MM.1S (cell line): ENCODE measurements at regions not wholly inside any gene's neighbourhood (a gene's known extent, or its start where the extent isn't known, plus 50 kb on each side); places are given as distances from the start of the nearest gene placed in this dataset.
"Not testable (repeated sequence)": the region's sequence is repeated elsewhere in the genome, so short reads cannot be mapped to it uniquely, and the experiment has no call there.

Experiments
- DNase-seq: peaks from one replicate; pipeline ENCODE4 v3.0.0-alpha.2; 2015
- H2AFZ ChIP-seq: fragments of 300-600 bp; sonication (generic); 2 replicates; pipeline ENCODE4 v1.6.0; 2016; ENCODE audit warnings: antibody characterized with exemption, low read length
- H3F3A ChIP-seq: fragments of 300-600 bp; sonication (generic); 2 replicates; pipeline ENCODE4 v1.6.1; 2016; ENCODE audit warnings: mild to moderate bottlenecking, antibody characterized with exemption, low read length, moderate library complexity, mixed read lengths; ENCODE audit not compliant: insufficient read depth
- H3K27ac ChIP-seq: fragments of 300-600 bp; sonication (generic); 2 replicates; pipeline ENCODE4 v1.5.1; 2016; ENCODE audit warnings: mild to moderate bottlenecking, low read length
- H3K27me3 ChIP-seq: fragments of 300-600 bp; sonication (generic); replicated peaks from 2 replicates; pipeline ENCODE4 v1.6.0; 2016; ENCODE audit warnings: low read length; ENCODE audit not compliant: insufficient read depth
- H3K36me3 ChIP-seq: fragments of 300-600 bp; sonication (generic); replicated peaks from 2 replicates; pipeline ENCODE4 v1.6.1; 2016; ENCODE audit warnings: mild to moderate bottlenecking, low read length, mixed read lengths; ENCODE audit not compliant: insufficient read depth
- H3K4me1 ChIP-seq: fragments of 300-600 bp; sonication (generic); 2 replicates; pipeline ENCODE4 v1.6.1; 2016; ENCODE audit warnings: low read length, mixed read lengths
- H3K4me2 ChIP-seq: fragments of 300-600 bp; sonication (generic); 2 replicates; pipeline ENCODE4 v1.6.0; 2016; ENCODE audit warnings: low read depth, low read length
- H3K4me3 ChIP-seq: fragments of 300-600 bp; sonication (generic); 2 replicates; pipeline ENCODE4 v1.5.1; 2016; ENCODE audit warnings: low read length, mixed read lengths
- H3K79me2 ChIP-seq: fragments of 300-600 bp; sonication (generic); 2 replicates; pipeline ENCODE4 v1.6.1; 2016; ENCODE audit warnings: mixed run types, low read length, mixed read lengths
- H3K9ac ChIP-seq: fragments of 300-600 bp; sonication (generic); 2 replicates; pipeline ENCODE4 v1.6.1; 2016; ENCODE audit warnings: low read length, mixed read lengths
- H3K9me2 ChIP-seq: fragments of 300-600 bp; sonication (generic); replicated peaks from 2 replicates; pipeline ENCODE4 v1.6.1; 2016; ENCODE audit warnings: mild to moderate bottlenecking, low read length, mixed read lengths; ENCODE audit not compliant: insufficient read depth
- H3K9me3 ChIP-seq: fragments of 300-600 bp; sonication (generic); replicated peaks from 2 replicates; pipeline ENCODE4 v1.6.1; 2016; ENCODE audit warnings: mild to moderate bottlenecking, low read length, mixed read lengths; ENCODE audit not compliant: insufficient read depth
- H4K20me1 ChIP-seq: fragments of 300-600 bp; sonication (generic); 2 replicates; pipeline ENCODE4 v1.6.1; 2016; ENCODE audit warnings: mild to moderate bottlenecking, low read length, moderate library complexity, mixed read lengths; ENCODE audit not compliant: insufficient read depth
- CTCF ChIP-seq: fragments of 300-600 bp; sonication (generic); IDR thresholded peaks from 2 replicates; pipeline ENCODE4 v1.5.1; 2016; ENCODE audit warnings: antibody characterized with exemption, low read length, mixed read lengths
- EZH2 ChIP-seq: fragments of 300-600 bp; sonication (generic); optimal IDR thresholded peaks from 2 replicates; pipeline ENCODE3; 2017; ENCODE audit warnings: low read depth, mild to moderate bottlenecking, antibody characterized with exemption, low read length, mixed read lengths
- EZH2phosphoT487 ChIP-seq: fragments of 300-600 bp; sonication (generic); IDR thresholded peaks from 2 replicates; pipeline ENCODE4 v1.6.1; 2018; ENCODE audit warnings: antibody characterized with exemption, low read length

DNA sequence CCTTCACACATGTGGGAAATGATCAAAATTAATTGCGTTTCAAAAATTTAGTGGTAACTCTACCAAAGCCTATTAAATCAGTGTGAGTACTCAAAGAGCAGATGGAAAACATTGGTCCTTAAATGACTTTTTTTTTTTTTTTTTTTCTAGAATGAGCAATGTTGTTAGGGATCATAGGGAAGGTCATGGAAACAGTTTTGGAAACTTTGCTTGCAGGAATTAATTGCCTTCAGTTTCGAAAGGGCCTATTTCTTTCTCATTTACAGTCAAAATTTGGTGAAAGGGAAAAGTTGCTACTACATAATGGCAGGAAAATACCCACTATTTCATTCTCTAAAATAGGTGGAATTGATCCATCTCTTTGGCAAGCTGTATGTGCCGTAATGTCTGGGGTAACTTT, 160.9 kb downstream of the RTL9 start:
- no peaks in the 10 kb centered on the region for H3K27me3 ChIP-seq
- no peak overlapping the region for H2AFZ ChIP-seq
- no peak for TF ChIP-seq EZH2phosphoT487
- no peak for TF ChIP-seq EZH2
- no peak for TF ChIP-seq CTCF
- H3K4me2 ChIP-seq: no peak overlapping the region
- no peak overlapping the region for H3K9ac ChIP-seq
- no peaks in the 10 kb centered on the region for H3K79me2 ChIP-seq
- H3F3A ChIP-seq: no peaks in the 10 kb centered on the region
- no peak for DNase-seq
- H3K4me3 ChIP-seq: no peak overlapping the region
- H3K9me2 ChIP-seq: no peaks in the 10 kb centered on the region
- H4K20me1 ChIP-seq: no peaks in the 10 kb centered on the region
- no peaks in the 10 kb centered on the region for H3K36me3 ChIP-seq
- peaks cover 8% of the 10 kb centered on the region; the same call in 1 of the 2 replicates for H3K4me1 ChIP-seq
- H3K27ac ChIP-seq: no peak overlapping the region
- no peaks in the 10 kb centered on the region for H3K9me3 ChIP-seq

DNA sequence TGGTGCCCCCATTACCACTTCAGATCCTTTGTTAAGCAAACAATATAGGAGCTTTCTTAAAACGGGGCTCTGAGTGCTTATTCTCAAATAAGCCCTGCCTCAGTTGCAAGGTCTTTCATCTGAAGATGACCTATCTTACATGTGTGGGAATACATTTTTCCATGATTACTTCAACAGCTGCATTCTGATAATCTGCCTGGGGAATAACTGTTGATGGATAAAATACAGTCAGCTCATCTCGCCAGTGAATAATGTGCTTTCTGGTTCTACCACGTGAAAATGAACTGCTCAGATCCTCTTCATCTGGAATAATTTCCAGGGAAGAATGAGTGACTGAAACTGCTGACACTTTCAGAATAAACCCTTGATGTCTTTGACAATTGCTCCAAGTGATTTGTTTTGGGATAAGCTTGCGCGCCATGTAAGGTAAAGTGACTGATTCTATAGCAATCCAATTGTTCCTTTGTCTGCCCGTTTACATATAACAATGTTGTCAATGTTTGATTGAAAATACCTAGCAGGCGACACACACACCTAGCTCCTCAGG, 161.3 kb downstream of the RTL9 start:
- TF ChIP-seq EZH2phosphoT487 (no peak), EZH2 (no peak), CTCF (no peak)
- no peak overlapping the region for H3K4me3 ChIP-seq

GRCh38 chrX:110520652-110521051, 162.0 kb downstream of the RTL9 start:
- H3K27me3 ChIP-seq, DNase-seq, H3K9me2 ChIP-seq, H3K4me2 ChIP-seq, H2AFZ ChIP-seq, H3K9me3 ChIP-seq, H4K20me1 ChIP-seq, H3K9ac ChIP-seq, H3K27ac ChIP-seq, H3K79me2 ChIP-seq, H3F3A ChIP-seq, H3K36me3 ChIP-seq, H3K4me1 ChIP-seq, H3K4me3 ChIP-seq: not testable (repeated sequence)

More for the DNA sequence above, 161.3 kb downstream of the RTL9 start:
- H3K9me3 ChIP-seq: no peaks in the 10 kb centered on the region
- H2AFZ ChIP-seq: no peak overlapping the region
- DNase-seq: no peak
- no peaks in the 10 kb centered on the region for H4K20me1 ChIP-seq
- no peaks in the 10 kb centered on the region for H3K79me2 ChIP-seq
- no peaks in the 10 kb centered on the region for H3F3A ChIP-seq
- H3K36me3 ChIP-seq: no peaks in the 10 kb centered on the region
- H3K4me2 ChIP-seq: no peak overlapping the region
- no peak overlapping the region for H3K9ac ChIP-seq
- no peaks in the 10 kb centered on the region for H3K27me3 ChIP-seq
- peaks cover 8% of the 10 kb centered on the region; the same call in 1 of the 2 replicates for H3K4me1 ChIP-seq
- no peaks in the 10 kb centered on the region for H3K9me2 ChIP-seq
- no peak overlapping the region for H3K27ac ChIP-seq

DNA sequence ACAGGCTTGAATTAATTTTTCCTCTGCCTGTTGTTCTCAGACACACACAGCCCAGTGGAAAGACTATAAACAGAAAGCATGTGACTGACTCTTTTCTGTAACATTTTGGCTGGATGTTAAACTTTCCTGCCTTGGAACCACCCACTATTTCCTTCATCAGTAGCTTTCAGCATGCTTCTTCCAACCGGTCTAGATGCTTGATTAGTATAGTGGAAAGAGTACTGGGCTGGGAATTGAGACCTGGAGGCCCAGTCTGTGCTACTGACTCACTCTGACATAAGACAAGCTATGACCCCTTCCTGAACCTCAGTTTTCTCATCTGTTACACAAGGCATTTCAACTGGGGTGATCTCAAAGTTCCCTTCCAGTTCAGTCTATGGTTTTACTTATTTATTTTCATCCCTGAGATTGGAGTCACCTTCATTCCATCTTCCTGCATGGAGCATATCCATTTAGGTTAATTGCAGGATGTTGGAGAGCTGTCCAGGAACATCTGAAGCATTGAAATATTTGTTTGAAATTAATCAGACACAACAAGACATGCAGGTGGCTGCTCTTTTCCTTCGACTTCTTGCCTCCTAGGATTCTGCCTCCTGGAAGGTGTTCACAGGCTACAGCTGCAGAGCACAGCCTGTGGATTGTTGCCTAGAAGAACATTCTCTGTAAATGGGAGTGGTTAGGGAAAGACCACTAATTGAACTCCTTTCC, 173.4 kb downstream of the RTL9 start:
- Histone ChIP-seq H3K27ac (no peak overlapping the region), H3K4me1 (no peaks in the 10 kb centered on the region), H3K9ac (no peak overlapping the region), H2AFZ (no peak overlapping the region), H3K79me2 (no peaks in the 10 kb centered on the region), H3K4me3 (no peak overlapping the region), H3K4me2 (no peak overlapping the region), H3K9me3 (no peaks in the 10 kb centered on the region), H3F3A (no peaks in the 10 kb centered on the region), H3K27me3 (no peaks in the 10 kb centered on the region), H4K20me1 (no peaks in the 10 kb centered on the region), H3K9me2 (no peaks in the 10 kb centered on the region), H3K36me3 (no peaks in the 10 kb centered on the region)
- TF ChIP-seq CTCF (no peak), EZH2 (no peak), EZH2phosphoT487 (no peak)
- DNase-seq: no peak
